Trophoblast cell (in vitro differentiated cells and primary cell): ENCODE measurements at regions not wholly inside any gene's neighbourhood (a gene's known extent, or its start where the extent isn't known, plus 50 kb on each side); places are given as distances from the start of the nearest gene placed in this dataset.
A peak's percentile ranks its signal among the peaks of the same experiment; 100 is the strongest.

ENCODE experiments used
- DNase-seq, 2 donors: peaks; one replicate each; pipeline ENCODE4 v3.0.0-alpha.2; 2016
- H2AFZ ChIP-seq: 2 replicates; pipeline ENCODE4 v1.6.1; 2013; ENCODE audit warnings: low read length, moderate library complexity, mild to moderate bottlenecking; ENCODE audit not compliant: insufficient read depth, poor library complexity
- H2AK5ac ChIP-seq: 2 replicates; pipeline ENCODE4 v1.6.1; 2013; ENCODE audit warnings: mild to moderate bottlenecking, low read length
- H2BK120ac ChIP-seq: 2 replicates; pipeline ENCODE4 v1.6.1; 2013; ENCODE audit warnings: low read length, mild to moderate bottlenecking, moderate library complexity; ENCODE audit not compliant: insufficient read depth, poor library complexity
- H2BK12ac ChIP-seq: 2 replicates; pipeline ENCODE4 v1.6.1; 2013; ENCODE audit warnings: mild to moderate bottlenecking, low read length, moderate library complexity
- H2BK5ac ChIP-seq: 2 replicates; pipeline ENCODE4 v1.6.1; 2013; ENCODE audit warnings: low read length, low read depth, moderate library complexity, mild to moderate bottlenecking; ENCODE audit not compliant: poor library complexity
- H3K14ac ChIP-seq: 2 replicates; pipeline ENCODE4 v1.6.1; 2013; ENCODE audit warnings: mild to moderate bottlenecking, low read length
- H3K18ac ChIP-seq: 2 replicates; pipeline ENCODE4 v1.6.1; 2013; ENCODE audit warnings: mild to moderate bottlenecking, low read length
- H3K23ac ChIP-seq: 2 replicates; pipeline ENCODE4 v1.6.1; 2013; ENCODE audit warnings: low read length
- H3K27ac ChIP-seq: 2 replicates; pipeline ENCODE4 v1.5.1; 2013; ENCODE audit warnings: low read depth, mild to moderate bottlenecking, inconsistent platforms, low read length, moderate library complexity
- H3K27me3 ChIP-seq: 2 replicates; pipeline ENCODE4 v1.6.1; 2013; ENCODE audit warnings: inconsistent platforms, mild to moderate bottlenecking, low read length, moderate library complexity; ENCODE audit not compliant: insufficient read depth
- H3K36me3 ChIP-seq, 2 experiments: 1 replicate in 1 of 2; 2 replicates in 1 of 2; pipeline ENCODE4 v1.6.1; 2013; ENCODE audit warnings: low read length in 2 of 2, mild to moderate bottlenecking in 2 of 2, moderate library complexity in 1 of 2; ENCODE audit not compliant: insufficient read depth in 2 of 2, control insufficient read depth in 1 of 2
- H3K4ac ChIP-seq: 2 replicates; pipeline ENCODE4 v1.6.1; 2013; ENCODE audit warnings: low read depth, mild to moderate bottlenecking, low read length, moderate library complexity
- H3K4me1 ChIP-seq, 2 experiments: 1 replicate in 1 of 2; 2 replicates in 1 of 2; pipeline ENCODE4 v1.6.1; 2013; ENCODE audit warnings: low read length in 2 of 2, mild to moderate bottlenecking in 2 of 2, moderate library complexity in 1 of 2; ENCODE audit not compliant: insufficient read depth in 2 of 2, control insufficient read depth in 1 of 2
- H3K4me2 ChIP-seq: 2 replicates; pipeline ENCODE4 v1.6.1; 2013; ENCODE audit warnings: inconsistent platforms, mild to moderate bottlenecking, low read length, moderate library complexity
- H3K4me3 ChIP-seq: 2 replicates; pipeline ENCODE4 v1.5.1; 2013; ENCODE audit warnings: mild to moderate bottlenecking, low read depth, low read length, inconsistent platforms
- H3K79me1 ChIP-seq: one replicate; pipeline ENCODE4 v1.6.1; 2013; ENCODE audit warnings: low read length
- H3K79me2 ChIP-seq: 2 replicates; pipeline ENCODE4 v1.6.1; 2013; ENCODE audit warnings: low read length, mild to moderate bottlenecking; ENCODE audit not compliant: control insufficient read depth, insufficient read depth, poor library complexity
- H3K9ac ChIP-seq: 2 replicates; pipeline ENCODE4 v1.6.1; 2013; ENCODE audit warnings: mild to moderate bottlenecking, low read length
- H3K9me3 ChIP-seq: 2 replicates; pipeline ENCODE4 v1.6.1; 2013; ENCODE audit warnings: low read depth, mild to moderate bottlenecking, control low read depth, inconsistent platforms, low read length; ENCODE audit not compliant: insufficient read depth
- H4K12ac ChIP-seq: 2 replicates; pipeline ENCODE4 v1.6.1; 2013; ENCODE audit warnings: low read depth, mild to moderate bottlenecking, low read length, moderate library complexity
- H4K8ac ChIP-seq: 2 replicates; pipeline ENCODE4 v1.6.1; 2013; ENCODE audit warnings: low read depth, mild to moderate bottlenecking, low read length, moderate library complexity
- H4K91ac ChIP-seq: one replicate; pipeline ENCODE4 v1.6.1; 2013; ENCODE audit warnings: low read depth, mild to moderate bottlenecking, low read length, moderate library complexity
- WGBS: extraction: QIAGEN DNeasy Blood & Tissue Kit; methylation state at CpG from one replicate; pipeline ENCODE4 v1.1.7; 2013; ENCODE audit warnings: missing lambda C conversion rate; ENCODE audit not compliant: insufficient read length, insufficient coverage; ENCODE audit errors: extremely low coverage; 5-methylcytosine and 5-hydroxymethylcytosine counted together

- Histone ChIP-seq H3K4ac (no peak overlapping the region), H3K14ac (no peak overlapping the region), H4K91ac (peak overlapping the region; percentile 18), H4K12ac (no peak overlapping the region), H3K9ac (no peak overlapping the region), H3K79me2 (peaks cover 2% of the 10 kb centered on the region), H2BK120ac (no peak overlapping the region), H3K4me3 (no peak overlapping the region), H3K4me2 (no peak overlapping the region), H2AFZ (no peak overlapping the region), H3K18ac (no peak overlapping the region), H4K8ac (no peak overlapping the region), H3K27me3 (no peaks in the 10 kb centered on the region), H2AK5ac (peak overlapping the region; percentile 35), H3K4me1 (peaks cover 19 to 23% of the 10 kb centered on the region in 2 experiments), H2BK5ac (no peak overlapping the region), H3K79me1 (peaks cover 9% of the 10 kb centered on the region), H3K23ac (no peak overlapping the region), H2BK12ac (peak overlapping the region; percentile 30), H3K36me3 (no peaks in the 10 kb centered on the region), H3K27ac (no peak overlapping the region), H3K9me3 (no peaks in the 10 kb centered on the region)
- no CpG with 5 or more reads among the region's 10 CpGs for WGBS
- DNase-seq, result no peak
These were observed 93.7 kb downstream of the C9orf152 start for GRCh38 chr9:110114086-110114858.

GRCh38 chr9:110114859-110115201 is 93.1 kb downstream of the C9orf152 start:
- peak overlapping the region; percentile 55 for H2BK120ac ChIP-seq
- H4K12ac ChIP-seq, result no peak overlapping the region
- H2BK5ac ChIP-seq, result no peak overlapping the region
- peaks cover 2% of the 10 kb centered on the region for H3K79me2 ChIP-seq
- H3K23ac ChIP-seq, result no peak overlapping the region
- no peak overlapping the region for H2AK5ac ChIP-seq
- WGBS, result no CpG with 5 or more reads among the region's 7 CpGs
- no peak overlapping the region for H3K4me3 ChIP-seq
- H3K36me3 ChIP-seq, result no peaks in the 10 kb centered on the region
- no peaks in the 10 kb centered on the region for H3K9me3 ChIP-seq
- H2BK12ac ChIP-seq, result peak overlapping the region; percentile 37
- H3K14ac ChIP-seq, result peak overlapping the region; percentile 11
- peak overlapping the region; percentile 3 for H4K8ac ChIP-seq
- DNase-seq, result no peak
- peak overlapping the region; percentile 31 for H4K91ac ChIP-seq
- no peak overlapping the region for H3K18ac ChIP-seq
- H2AFZ ChIP-seq, result no peak overlapping the region
- no peaks in the 10 kb centered on the region for H3K27me3 ChIP-seq
- no peak overlapping the region for H3K9ac ChIP-seq
- no peak overlapping the region for H3K4me2 ChIP-seq
- no peak overlapping the region for H3K27ac ChIP-seq
- H3K4me1 ChIP-seq, result peaks cover 15 to 19% of the 10 kb centered on the region in 2 experiments
- peaks cover 9% of the 10 kb centered on the region for H3K79me1 ChIP-seq
- H3K4ac ChIP-seq, result no peak overlapping the region

GRCh38 chr9:110115341-110115820 is 92.6 kb downstream of the C9orf152 start:
- no peak overlapping the region for H3K27ac ChIP-seq
- peak overlapping the region; percentile 37 for H2BK12ac ChIP-seq

GRCh38 chr9:110115826-110116542 is 92.0 kb downstream of the C9orf152 start:
- Histone ChIP-seq H3K9ac (no peak overlapping the region), H3K4me3 (no peak overlapping the region), H3K4ac (no peak overlapping the region), H2BK12ac (no peak overlapping the region), H4K8ac (no peak overlapping the region), H3K36me3 (no peaks in the 10 kb centered on the region), H4K12ac (no peak overlapping the region), H3K27ac (peak overlapping the region; percentile 60), H3K27me3 (no peaks in the 10 kb centered on the region), H2AK5ac (no peak overlapping the region), H2AFZ (no peak overlapping the region), H3K4me1 (peaks cover 15 to 19% of the 10 kb centered on the region in 2 experiments), H3K79me2 (peaks cover 2% of the 10 kb centered on the region), H3K4me2 (no peak overlapping the region), H3K14ac (no peak overlapping the region), H3K18ac (no peak overlapping the region), H2BK5ac (no peak overlapping the region), H4K91ac (peak overlapping the region; percentile 56), H3K79me1 (peaks cover 7% of the 10 kb centered on the region), H3K23ac (no peak overlapping the region), H2BK120ac (no peak overlapping the region), H3K9me3 (no peaks in the 10 kb centered on the region)
- DNase-seq, result peak; percentile 80 to 98
- WGBS, result no CpG with 5 or more reads among the region's 14 CpGs

More at GRCh38 chr9:110115341-110115820, 92.6 kb downstream of the C9orf152 start:
- H3K9ac ChIP-seq, result no peak overlapping the region
- WGBS, result no CpG with 5 or more reads among the region's 7 CpGs
- peaks cover 2% of the 10 kb centered on the region for H3K79me2 ChIP-seq
- H3K23ac ChIP-seq, result no peak overlapping the region
- peak overlapping the region; percentile 31 for H4K91ac ChIP-seq
- no peaks in the 10 kb centered on the region for H3K27me3 ChIP-seq
- H3K9me3 ChIP-seq, result no peaks in the 10 kb centered on the region
- H3K36me3 ChIP-seq, result no peaks in the 10 kb centered on the region
- peak overlapping the region; percentile 18 for H2BK5ac ChIP-seq
- peak overlapping the region; percentile 34 for H3K4ac ChIP-seq
- H2AFZ ChIP-seq, result no peak overlapping the region
- H3K14ac ChIP-seq, result peak overlapping the region; percentile 33
- H3K4me3 ChIP-seq, result no peak overlapping the region
- no peak overlapping the region for H2AK5ac ChIP-seq
- peaks cover 15 to 19% of the 10 kb centered on the region in 2 experiments for H3K4me1 ChIP-seq
- H3K79me1 ChIP-seq, result peaks cover 7% of the 10 kb centered on the region
- H4K12ac ChIP-seq, result no peak overlapping the region
- H2BK120ac ChIP-seq, result peak overlapping the region; percentile 55
- no peak for DNase-seq
- H3K18ac ChIP-seq, result peak overlapping the region; percentile 69
- H3K4me2 ChIP-seq, result no peak overlapping the region
- peak overlapping the region; percentile 3 for H4K8ac ChIP-seq
